ENCODE measurements at regions not wholly inside any gene's neighbourhood (a gene's known extent, or its start where the extent isn't known, plus 50 kb on each side); places are given as distances from the start of the nearest gene placed in this dataset.

DNA sequence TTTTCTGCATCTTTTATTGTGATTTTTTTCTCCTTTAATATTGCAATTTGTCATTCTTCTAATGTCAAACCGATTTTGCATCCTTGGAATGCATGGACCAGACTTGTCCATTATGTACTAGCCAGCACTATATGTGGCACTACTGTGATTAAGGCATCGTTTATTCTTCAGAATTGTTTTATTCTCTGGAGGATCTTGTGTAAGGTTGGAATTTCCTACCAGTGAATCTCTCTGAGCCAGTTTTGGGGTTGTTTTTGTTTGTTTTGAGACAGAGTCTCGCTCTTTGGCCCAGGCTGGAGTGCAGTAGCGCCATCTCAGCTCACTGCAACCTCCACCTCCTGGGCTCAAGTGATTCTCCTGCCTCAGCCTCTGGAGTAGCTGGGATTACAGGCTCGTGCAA is 58.5 kb downstream of the IGLL5 start:
- Histone ChIP-seq H3K4me3 (no peak overlapping the region), H3K36me3 (no peaks in the 10 kb centered on the region), H3K4me1 (no peaks in the 10 kb centered on the region), H3K27me3 (peaks cover 21% of the 10 kb centered on the region), H3K9me3 (no peaks in the 10 kb centered on the region), H3K27ac (no peak overlapping the region)
- ATAC-seq (no peak), DNase-seq (no peak)
- intact Hi-C loops (cut with DNase I) = no loop called here
- TF ChIP-seq, protein P1, sequence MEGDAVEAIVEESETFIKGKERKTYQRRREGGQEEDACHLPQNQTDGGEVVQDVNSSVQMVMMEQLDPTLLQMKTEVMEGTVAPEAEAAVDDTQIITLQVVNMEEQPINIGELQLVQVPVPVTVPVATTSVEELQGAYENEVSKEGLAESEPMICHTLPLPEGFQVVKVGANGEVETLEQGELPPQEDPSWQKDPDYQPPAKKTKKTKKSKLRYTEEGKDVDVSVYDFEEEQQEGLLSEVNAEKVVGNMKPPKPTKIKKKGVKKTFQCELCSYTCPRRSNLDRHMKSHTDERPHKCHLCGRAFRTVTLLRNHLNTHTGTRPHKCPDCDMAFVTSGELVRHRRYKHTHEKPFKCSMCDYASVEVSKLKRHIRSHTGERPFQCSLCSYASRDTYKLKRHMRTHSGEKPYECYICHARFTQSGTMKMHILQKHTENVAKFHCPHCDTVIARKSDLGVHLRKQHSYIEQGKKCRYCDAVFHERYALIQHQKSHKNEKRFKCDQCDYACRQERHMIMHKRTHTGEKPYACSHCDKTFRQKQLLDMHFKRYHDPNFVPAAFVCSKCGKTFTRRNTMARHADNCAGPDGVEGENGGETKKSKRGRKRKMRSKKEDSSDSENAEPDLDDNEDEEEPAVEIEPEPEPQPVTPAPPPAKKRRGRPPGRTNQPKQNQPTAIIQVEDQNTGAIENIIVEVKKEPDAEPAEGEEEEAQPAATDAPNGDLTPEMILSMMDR (IDR thresholded peaks at IDR 0.05) = no peak

DNA sequence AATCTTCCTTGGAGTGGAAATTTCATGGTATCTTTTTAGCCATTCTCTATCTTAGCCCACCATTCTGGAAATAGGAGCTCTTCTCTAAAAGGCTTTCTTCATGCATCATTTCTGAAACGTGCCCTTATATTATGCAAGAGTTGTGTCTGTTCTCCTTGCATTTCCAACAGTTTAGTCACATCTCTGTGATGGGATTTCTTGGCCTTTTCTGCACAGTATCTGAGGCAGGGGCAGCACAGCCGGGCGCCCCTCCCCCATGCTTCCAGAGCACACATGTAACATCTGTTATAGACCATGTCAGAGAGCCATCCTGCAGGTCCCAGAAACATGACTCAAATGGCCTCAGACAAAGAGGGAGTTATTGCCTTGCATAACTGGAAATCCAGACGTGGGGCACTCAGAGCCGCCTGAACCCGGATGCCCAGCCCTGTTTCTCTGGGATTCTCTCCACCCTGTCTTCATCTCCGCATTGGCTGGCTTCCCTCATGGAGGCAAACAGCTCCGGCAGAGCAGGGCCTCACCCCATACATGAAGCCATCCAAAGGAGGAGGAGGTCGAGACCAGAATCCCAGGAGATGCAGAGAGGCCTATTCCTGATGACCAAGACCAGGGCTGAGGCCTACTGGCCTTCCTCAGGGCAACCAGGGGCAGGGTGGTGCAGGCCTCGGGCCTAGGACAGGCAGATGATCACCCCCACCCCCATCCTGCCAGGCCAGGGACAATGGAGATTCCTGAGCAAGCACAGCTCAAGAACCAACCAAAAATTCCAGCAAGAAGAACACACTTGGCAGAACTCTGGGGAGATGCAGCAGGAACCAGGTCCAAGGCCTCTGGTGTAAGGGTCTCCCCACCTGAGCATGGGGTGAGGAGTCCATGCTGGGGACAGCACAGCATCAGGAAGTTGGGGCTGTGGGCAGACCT is 61.3 kb downstream of the IGLL5 start:
- DNase-seq (peak; percentile 41), ATAC-seq (no peak)
- no peak overlapping the region for H3K4me3 ChIP-seq
- H3K27me3 ChIP-seq = peaks cover 41% of the 10 kb centered on the region
- intact Hi-C loops (cut with DNase I) = no loop called here
- no peaks in the 10 kb centered on the region for H3K4me1 ChIP-seq
- no peaks in the 10 kb centered on the region for H3K9me3 ChIP-seq
- H3K27ac ChIP-seq = no peak overlapping the region
- TF ChIP-seq, protein P1 (IDR thresholded peaks at IDR 0.05) = no peak
- H3K36me3 ChIP-seq = no peaks in the 10 kb centered on the region

DNA sequence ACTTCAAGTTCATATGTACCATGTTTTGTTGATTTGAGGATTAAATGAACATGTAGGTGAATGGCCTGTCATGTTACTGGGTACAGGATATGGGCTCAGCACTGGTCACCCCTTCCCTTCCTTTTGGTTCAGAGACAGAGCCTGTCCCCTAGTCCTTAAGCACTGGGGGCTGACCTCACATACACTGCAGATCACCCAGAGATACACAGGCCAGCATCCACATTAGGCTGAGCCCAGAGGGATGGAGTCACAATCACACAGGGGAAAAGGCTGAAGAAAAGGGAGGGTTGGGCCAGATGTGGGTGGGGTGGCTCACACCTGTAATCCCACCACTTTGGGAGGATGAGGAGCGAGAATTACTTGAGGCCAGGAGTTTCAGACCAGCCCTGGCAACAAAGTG is 62.3 kb downstream of the IGLL5 start:
- H3K27ac ChIP-seq = no peak overlapping the region
- DNase-seq (no peak), ATAC-seq (no peak)
- intact Hi-C loops (cut with DNase I) = no loop called here
- no peaks in the 10 kb centered on the region for H3K4me1 ChIP-seq
- H3K9me3 ChIP-seq = no peaks in the 10 kb centered on the region
- no peak overlapping the region for H3K4me3 ChIP-seq
- no peaks in the 10 kb centered on the region for H3K36me3 ChIP-seq
- TF ChIP-seq, protein P1 (IDR thresholded peaks at IDR 0.05) = no peak
- peaks cover 33% of the 10 kb centered on the region for H3K27me3 ChIP-seq

DNA sequence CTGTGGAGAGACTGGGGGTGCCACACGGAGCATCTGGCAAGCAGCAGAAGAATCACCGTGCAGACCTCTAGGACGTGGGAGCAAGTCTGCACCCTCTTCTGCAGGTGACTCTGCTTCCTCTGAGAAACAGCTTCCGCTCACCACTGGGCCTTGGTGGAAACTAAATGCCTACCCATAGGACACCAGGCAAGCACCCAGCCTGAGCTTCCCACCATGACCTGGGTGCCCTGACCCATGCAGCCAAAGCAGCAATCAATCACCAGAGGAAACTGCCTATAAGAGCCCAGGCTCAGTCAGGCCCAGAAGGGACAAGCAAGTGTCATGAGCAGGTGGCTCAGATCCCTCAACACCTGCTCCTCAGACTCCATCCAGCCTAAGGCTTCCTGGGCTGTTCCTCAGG is 63.4 kb downstream of the IGLL5 start:
- H3K27ac ChIP-seq = no peak overlapping the region
- H3K27me3 ChIP-seq = peaks cover 34% of the 10 kb centered on the region
- TF ChIP-seq, protein P1 (IDR thresholded peaks at IDR 0.05) = no peak
- intact Hi-C loops (cut with DNase I) = no loop called here
- H3K36me3 ChIP-seq = no peaks in the 10 kb centered on the region
- no peaks in the 10 kb centered on the region for H3K9me3 ChIP-seq
- H3K4me3 ChIP-seq = no peak overlapping the region
- ATAC-seq (no peak), DNase-seq (no peak)
- H3K4me1 ChIP-seq = no peaks in the 10 kb centered on the region

DNA sequence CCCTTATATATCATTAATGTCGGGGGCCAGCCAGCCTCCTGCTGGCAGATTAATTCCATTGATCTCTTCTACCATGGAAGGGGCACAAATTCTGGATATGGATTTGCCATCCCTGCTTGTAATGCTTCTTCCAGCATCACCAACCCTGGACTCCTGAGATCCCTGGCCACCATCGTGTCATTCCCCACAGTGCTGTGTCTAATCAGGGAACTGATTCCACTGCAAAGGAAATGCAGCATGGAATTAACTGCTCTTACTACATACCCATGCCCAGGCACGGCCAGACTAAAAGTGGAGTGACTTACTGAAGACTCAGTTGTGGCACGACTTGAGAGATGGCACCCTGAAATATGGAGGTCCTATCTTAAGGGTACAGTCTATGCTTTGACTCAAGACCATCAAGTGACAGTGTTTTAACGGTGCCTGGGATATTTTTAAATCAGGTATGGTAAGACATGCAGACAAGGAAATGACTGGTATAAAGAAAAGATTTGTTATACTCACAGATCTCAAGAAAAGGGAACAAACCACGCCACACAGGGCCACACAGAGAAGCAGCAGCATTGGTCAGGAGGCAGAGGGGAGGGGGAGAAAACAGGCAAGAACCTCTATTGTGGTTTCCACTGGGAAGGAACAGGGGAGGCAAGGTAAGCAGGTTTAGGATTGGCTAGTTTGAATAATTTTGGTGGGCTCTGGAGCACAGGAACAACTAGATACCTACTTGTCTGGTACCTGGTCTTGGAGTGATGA is 65.1 kb downstream of the IGLL5 start:
- Histone ChIP-seq H3K9me3 (no peaks in the 10 kb centered on the region), H3K4me3 (no peak overlapping the region), H3K36me3 (no peaks in the 10 kb centered on the region), H3K27ac (no peak overlapping the region), H3K4me1 (no peaks in the 10 kb centered on the region), H3K27me3 (peaks cover 34% of the 10 kb centered on the region)
- ATAC-seq (no peak), DNase-seq (peak; percentile 27)
- intact Hi-C loops (cut with DNase I) = no loop called here
- TF ChIP-seq, protein P1 (IDR thresholded peaks at IDR 0.05) = no peak
